OCI-LY7 (cell line): ENCODE measurements at regions not wholly inside any gene's neighbourhood (a gene's known extent, or its start where the extent isn't known, plus 50 kb on each side); places are given as distances from the start of the nearest gene placed in this dataset.

ENCODE experiments used
- BruUV-seq: library from RNA; stranded (reverse); fragments of 400-500 nt; replicated peaks from 2 replicates; lab custom pipeline; 2021; lab: Mats Ljungman, UMichigan
- CTCF ChIA-PET: fragments of 300-600 bp; sonication (Branson Sonifier 250); formaldehyde crosslinking; loops from one replicate; lab custom pipeline; 2022; ENCODE audit warnings: antibody characterized with exemption; ENCODE audit not compliant: unreplicated experiment; lab: Charles Lee
- POLR2A ChIA-PET: fragments of 300-600 bp; sonication (Branson Sonifier 250); formaldehyde crosslinking; loops from one replicate; lab custom pipeline; 2022; ENCODE audit warnings: antibody characterized with exemption; lab: Charles Lee
- DNase-seq: peaks from one replicate; pipeline ENCODE4 v3.0.0-alpha.2; 2015; ENCODE audit warnings: low spot score
- H2AFZ ChIP-seq: fragments of 200-600 bp; sonication (generic), shearing (Covaris generic); 2 replicates; pipeline ENCODE4 v1.6.1; 2014; ENCODE audit warnings: mild to moderate bottlenecking, antibody characterized with exemption, low read length, moderate library complexity
- H3K27ac ChIP-seq: fragments of 200-600 bp; sonication (generic); 2 replicates; pipeline ENCODE4 v1.5.1; 2014; ENCODE audit warnings: mixed run types, low read depth, mild to moderate bottlenecking, moderate library complexity, low read length, inconsistent platforms; ENCODE audit not compliant: poor library complexity, severe bottlenecking
- H3K36me3 ChIP-seq: fragments of 200-600 bp; sonication (generic); 2 replicates; pipeline ENCODE4 v1.6.1; 2014; ENCODE audit warnings: mild to moderate bottlenecking, antibody characterized with exemption, low read length, moderate library complexity, mixed read lengths; ENCODE audit not compliant: insufficient read depth
- H3K4me1 ChIP-seq: fragments of 200-600 bp; sonication (generic); 2 replicates; pipeline ENCODE4 v1.5.1; 2014; ENCODE audit warnings: mild to moderate bottlenecking, low read length; ENCODE audit not compliant: insufficient read depth, poor library complexity, severe bottlenecking
- H3K4me2 ChIP-seq: fragments of 200-600 bp; sonication (generic); 2 replicates; pipeline ENCODE4 v1.6.1; 2014; ENCODE audit warnings: mild to moderate bottlenecking, low read length
- H3K4me3 ChIP-seq: fragments of 200-600 bp; sonication (generic); 2 replicates; pipeline ENCODE4 v1.5.1; 2014; ENCODE audit warnings: mild to moderate bottlenecking, low read depth, low read length; ENCODE audit not compliant: poor library complexity, severe bottlenecking
- H3K79me2 ChIP-seq: fragments of 200-600 bp; sonication (generic); 2 replicates; pipeline ENCODE4 v1.6.1; 2016; ENCODE audit warnings: low read depth, mild to moderate bottlenecking, low read length, moderate library complexity, mixed read lengths; ENCODE audit not compliant: insufficient read depth
- H3K9me2 ChIP-seq: fragments of 200-600 bp; sonication (generic); 2 replicates; pipeline ENCODE4 v1.6.1; 2016; ENCODE audit warnings: mild to moderate bottlenecking, low read length, mixed read lengths; ENCODE audit not compliant: insufficient read depth
- H3K9me3 ChIP-seq: fragments of 200-600 bp; sonication (generic); 2 replicates; pipeline ENCODE4 v1.6.1; 2014; ENCODE audit warnings: mild to moderate bottlenecking, mixed run types, low read length, mixed read lengths
- H4K20me1 ChIP-seq: fragments of 200-600 bp; sonication (generic); 2 replicates; pipeline ENCODE4 v1.6.1; 2014; ENCODE audit warnings: mild to moderate bottlenecking, antibody characterized with exemption, low read length, moderate library complexity, mixed read lengths; ENCODE audit not compliant: insufficient read depth
- CTCF ChIP-seq: fragments of 200-600 bp; sonication (generic); conservative IDR thresholded peaks from 2 replicates; pipeline ENCODE4 v1.5.1; 2014; ENCODE audit warnings: mild to moderate bottlenecking, antibody characterized with exemption, low read length, moderate library complexity, mixed read lengths
- EZH2phosphoT487 ChIP-seq: fragments of 200-600 bp; sonication (generic); IDR thresholded peaks from 2 replicates; pipeline ENCODE4 v1.6.1; 2018; ENCODE audit warnings: low read depth, borderline replicate concordance, mild to moderate bottlenecking, mixed run types, antibody characterized with exemption, low read length, moderate library complexity, mixed read lengths
- intact Hi-C: fragments of 100-400 bp; cut with micrococcal nuclease; formaldehyde crosslinking; loops from one replicate; pipeline ENCODE4 v1.10.0; 2022; ENCODE audit not compliant: unreplicated experiment

DNA sequence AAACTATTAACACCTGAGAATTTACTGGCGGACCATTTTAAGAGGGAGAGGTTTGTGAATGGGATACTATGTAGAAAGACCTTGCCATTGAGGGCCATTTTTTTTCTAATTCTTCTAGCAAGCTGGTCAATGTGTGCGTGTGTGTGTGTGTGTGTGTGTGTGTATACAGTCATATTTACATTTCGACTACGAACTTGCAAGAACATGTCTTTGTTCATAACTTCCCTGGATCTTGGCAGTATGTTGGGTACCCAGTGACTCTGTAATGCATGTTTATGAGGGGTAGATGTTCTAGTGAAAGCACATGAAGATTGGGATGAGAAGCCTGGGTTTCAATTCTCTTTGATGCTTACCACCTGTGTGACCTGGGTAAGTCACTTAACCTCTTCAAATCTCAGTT is 133.6 kb downstream of the UBE2E3 start:
- no TSS peak for BruUV-seq
- ChIA-PET POLR2A (interaction anchor here (0.7 kb wide), 2 partner anchors 27 to 1107 kb away, joined by 3 to 4 read pairs; no protein-coding TSS in a partner anchor), CTCF (interaction anchor here (0.6 kb wide), 1 partner anchor 260 kb away, joined by 6 read pairs; no protein-coding TSS in a partner anchor)
- TF ChIP-seq CTCF (no peak), EZH2phosphoT487 (no peak)
- H3K79me2 ChIP-seq = no peaks in the 10 kb centered on the region
- H2AFZ ChIP-seq = no peak overlapping the region
- intact Hi-C loops = no loop called here
- no peak overlapping the region for H3K4me3 ChIP-seq
- H3K4me1 ChIP-seq = no peaks in the 10 kb centered on the region
- H3K9me2 ChIP-seq = no peaks in the 10 kb centered on the region
- H3K9me3 ChIP-seq = no peaks in the 10 kb centered on the region
- H3K27ac ChIP-seq = no peak overlapping the region
- no peaks in the 10 kb centered on the region for H3K36me3 ChIP-seq
- DNase-seq = no peak
- H4K20me1 ChIP-seq = no peaks in the 10 kb centered on the region
- H3K4me2 ChIP-seq = no peak overlapping the region

GRCh38 chr2:181116261-181116660 is 135.9 kb downstream of the UBE2E3 start:
- Histone ChIP-seq H3K4me1 (no peaks in the 10 kb centered on the region), H3K4me3 (no peak overlapping the region), H3K9me3 (no peaks in the 10 kb centered on the region), H3K36me3 (no peaks in the 10 kb centered on the region), H4K20me1 (no peaks in the 10 kb centered on the region), H2AFZ (no peak overlapping the region), H3K79me2 (no peaks in the 10 kb centered on the region), H3K9me2 (no peaks in the 10 kb centered on the region), H3K27ac (no peak overlapping the region), H3K4me2 (no peak overlapping the region)
- intact Hi-C loops = no loop called here
- CTCF ChIA-PET = no interaction called here
- TF ChIP-seq CTCF (no peak), EZH2phosphoT487 (no peak)
- BruUV-seq = no TSS peak
- DNase-seq = no peak
- POLR2A ChIA-PET = interaction anchor here (0.6 to 1.9 kb wide), 2 partner anchors 15 to 443 kb away, joined by 3 to 6 read pairs; no protein-coding TSS in a partner anchor

DNA sequence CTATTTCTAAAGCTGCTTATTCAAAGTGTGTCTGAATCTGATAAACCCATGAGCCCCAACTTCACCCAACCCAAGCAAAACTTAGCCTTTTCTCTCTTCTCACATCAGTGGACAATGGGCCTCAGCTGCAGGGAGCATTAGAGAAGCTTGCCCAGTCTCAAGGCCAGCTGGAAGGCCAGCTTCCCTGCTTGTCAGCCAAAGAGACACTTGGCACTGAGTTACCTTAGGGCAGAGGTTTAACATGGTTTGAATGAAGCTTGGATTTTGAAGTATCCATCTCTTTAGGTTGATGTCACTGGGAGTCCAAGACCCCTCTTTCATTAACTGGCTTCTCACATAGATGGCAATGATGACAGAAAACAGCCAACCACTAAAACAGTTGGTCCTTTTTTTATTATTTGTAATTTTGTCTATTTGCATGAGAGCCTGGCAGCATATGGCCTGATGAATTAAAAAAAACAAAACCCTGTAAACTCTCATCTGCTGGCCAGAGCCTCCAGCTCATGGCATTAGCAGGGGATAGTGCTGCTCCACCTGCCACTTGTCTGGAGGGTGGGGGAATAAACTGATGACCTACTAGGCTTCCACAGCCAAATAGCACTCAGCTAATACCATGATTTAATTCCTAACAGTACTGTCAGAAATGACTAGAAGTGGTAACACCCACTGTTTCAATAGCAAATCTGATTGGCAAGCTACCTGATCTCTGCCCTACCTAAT is 137.0 kb downstream of the UBE2E3 start:
- H3K9me3 ChIP-seq = no peaks in the 10 kb centered on the region
- no peaks in the 10 kb centered on the region for H3K79me2 ChIP-seq
- no peaks in the 10 kb centered on the region for H4K20me1 ChIP-seq
- H3K9me2 ChIP-seq = no peaks in the 10 kb centered on the region
- H3K27ac ChIP-seq = no peak overlapping the region
- TF ChIP-seq EZH2phosphoT487 (no peak), CTCF (no peak)
- ChIA-PET POLR2A (interaction anchor here (0.5 kb wide), 1 partner anchor 508 kb away, joined by 3 read pairs; no protein-coding TSS in a partner anchor), CTCF (no interaction called here)
- no peak overlapping the region for H2AFZ ChIP-seq
- no TSS peak for BruUV-seq
- no peaks in the 10 kb centered on the region for H3K4me1 ChIP-seq
- no peaks in the 10 kb centered on the region for H3K36me3 ChIP-seq
- H3K4me3 ChIP-seq = no peak overlapping the region
- intact Hi-C loops = no loop called here
- no peak overlapping the region for H3K4me2 ChIP-seq
- DNase-seq = no peak
